HCEC 1CT (cell line): ENCODE measurements at regions not wholly inside any gene's neighbourhood (a gene's known extent, or its start where the extent isn't known, plus 50 kb on each side); places are given as distances from the start of the nearest gene placed in this dataset.
"Not testable (repeated sequence)": the region's sequence is repeated elsewhere in the genome, so short reads cannot be mapped to it uniquely, and the experiment has no call there.

Experiments used
- DNase-seq: peaks from one replicate; pipeline ENCODE4 v3.0.0-alpha.2; 2017

GRCh38 chr5:104913841-104914281 is 1351.3 kb upstream of the NUDT12 start:
- DNase-seq, result no peak

GRCh38 chr5:104909803-104910202 is 1347.2 kb upstream of the NUDT12 start:
- DNase-seq, result no peak

GRCh38 chr5:104904561-104904960 is 1342.0 kb upstream of the NUDT12 start:
- DNase-seq, result no peak

- no peak for DNase-seq
These were observed 1341.4 kb upstream of the NUDT12 start for GRCh38 chr5:104903941-104904340.

GRCh38 chr5:104891596-104891995 is 1329.0 kb upstream of the NUDT12 start:
- no peak for DNase-seq

GRCh38 chr5:104890767-104891166 is 1328.2 kb upstream of the NUDT12 start:
- no peak for DNase-seq

- DNase-seq, result no peak
These were observed 1296.8 kb upstream of the NUDT12 start for GRCh38 chr5:104859437-104859836.

- DNase-seq, result not testable (repeated sequence)
These were observed 1289.5 kb upstream of the NUDT12 start for GRCh38 chr5:104852099-104852498.

GRCh38 chr5:104845541-104845940 is 1283.0 kb upstream of the NUDT12 start:
- DNase-seq, result no peak

- no peak for DNase-seq
These were observed 1281.2 kb upstream of the NUDT12 start for GRCh38 chr5:104843822-104844221.

- DNase-seq, result no peak
These were observed 1277.7 kb upstream of the NUDT12 start for GRCh38 chr5:104840284-104840683.

GRCh38 chr5:104831515-104831914 is 1268.9 kb upstream of the NUDT12 start:
- not testable (repeated sequence) for DNase-seq

- no peak for DNase-seq
These were observed 1259.0 kb upstream of the NUDT12 start for GRCh38 chr5:104821606-104822005.

- no peak for DNase-seq
These were observed 1254.5 kb upstream of the NUDT12 start for GRCh38 chr5:104817127-104817526.

- no peak for DNase-seq
These were observed 1252.6 kb upstream of the NUDT12 start for GRCh38 chr5:104815212-104815611.

GRCh38 chr5:104800440-104801048 is 1238.0 kb upstream of the NUDT12 start:
- no peak for DNase-seq

- no peak for DNase-seq
These were observed 1231.1 kb upstream of the NUDT12 start for GRCh38 chr5:104793755-104794080.

- DNase-seq, result peak; percentile 18
These were observed 1230.6 kb upstream of the NUDT12 start for GRCh38 chr5:104793031-104793754.

- DNase-seq, result no peak
These were observed 1226.8 kb upstream of the NUDT12 start for GRCh38 chr5:104789366-104789765.

GRCh38 chr5:104785097-104785496 is 1222.5 kb upstream of the NUDT12 start:
- DNase-seq, result no peak

- DNase-seq, result no peak
These were observed 1211.8 kb upstream of the NUDT12 start for GRCh38 chr5:104774372-104774771.

GRCh38 chr5:104764197-104764596 is 1201.6 kb upstream of the NUDT12 start:
- DNase-seq, result no peak

GRCh38 chr5:104763216-104763615 is 1200.6 kb upstream of the NUDT12 start:
- DNase-seq, result no peak

- DNase-seq, result no peak
These were observed 1195.3 kb upstream of the NUDT12 start for GRCh38 chr5:104757915-104758314.

- DNase-seq, result no peak
These were observed 1193.2 kb upstream of the NUDT12 start for GRCh38 chr5:104755806-104756205.
